ENCODE measurements at regions not wholly inside any gene's neighbourhood (a gene's known extent, or its start where the extent isn't known, plus 50 kb on each side); places are given as distances from the start of the nearest gene placed in this dataset.

- no peaks in the 10 kb centered on the region for H3K36me3 ChIP-seq (ENCODE audit: control insufficient read depth, insufficient read depth, low read length)
- DNase-seq (ENCODE audit: low read depth) = no peak
- peaks cover 2% of the 10 kb centered on the region for H3K27me3 ChIP-seq (ENCODE audit: control insufficient read depth, insufficient read depth, low read length)
- no peak overlapping the region for H3K4me3 ChIP-seq (ENCODE audit: low read depth, low read length)
- no peak for TF ChIP-seq CTCF (IDR thresholded peaks at IDR 0.05; ENCODE audit: insufficient read depth, low read length, poor library complexity, severe bottlenecking)
Measured at GRCh38 chr14:75340921-75341320, 62.3 kb downstream of the FOS start.

- TF ChIP-seq CTCF (IDR thresholded peaks at IDR 0.05; ENCODE audit: insufficient read depth, low read length, poor library complexity, severe bottlenecking) = no peak
- Histone ChIP-seq H3K27me3 (ENCODE audit: control insufficient read depth, insufficient read depth, low read length) (peaks cover 2% of the 10 kb centered on the region), H3K4me3 (ENCODE audit: low read depth, low read length) (no peak overlapping the region), H3K36me3 (ENCODE audit: control insufficient read depth, insufficient read depth, low read length) (no peaks in the 10 kb centered on the region)
- no peak for DNase-seq (ENCODE audit: low read depth)
Measured at GRCh38 chr14:75341620-75342019, 63.0 kb downstream of the FOS start.

- Histone ChIP-seq H3K27me3 (ENCODE audit: control insufficient read depth, insufficient read depth, low read length) (peaks cover 2% of the 10 kb centered on the region), H3K36me3 (ENCODE audit: control insufficient read depth, insufficient read depth, low read length) (no peaks in the 10 kb centered on the region), H3K4me3 (ENCODE audit: low read depth, low read length) (no peak overlapping the region)
- no peak for TF ChIP-seq CTCF (IDR thresholded peaks at IDR 0.05; ENCODE audit: insufficient read depth, low read length, poor library complexity, severe bottlenecking)
- DNase-seq (ENCODE audit: low read depth) = no peak
Measured at GRCh38 chr14:75342762-75343599, 64.4 kb downstream of the FOS start.

GRCh38 chr14:75343911-75344310, 65.3 kb downstream of the FOS start:
- H3K4me3 ChIP-seq (ENCODE audit: low read depth, low read length) = no peak overlapping the region
- DNase-seq (ENCODE audit: low read depth) = no peak
- TF ChIP-seq CTCF (IDR thresholded peaks at IDR 0.05; ENCODE audit: insufficient read depth, low read length, poor library complexity, severe bottlenecking) = no peak
- H3K27me3 ChIP-seq (ENCODE audit: control insufficient read depth, insufficient read depth, low read length) = peaks cover 2% of the 10 kb centered on the region
- no peaks in the 10 kb centered on the region for H3K36me3 ChIP-seq (ENCODE audit: control insufficient read depth, insufficient read depth, low read length)

- H3K36me3 ChIP-seq (ENCODE audit: control insufficient read depth, insufficient read depth, low read length) = no peaks in the 10 kb centered on the region
- H3K4me3 ChIP-seq (ENCODE audit: low read depth, low read length) = no peak overlapping the region
- no peak for DNase-seq (ENCODE audit: low read depth)
- peaks cover 2% of the 10 kb centered on the region for H3K27me3 ChIP-seq (ENCODE audit: control insufficient read depth, insufficient read depth, low read length)
- TF ChIP-seq CTCF (IDR thresholded peaks at IDR 0.05; ENCODE audit: insufficient read depth, low read length, poor library complexity, severe bottlenecking) = no peak
Measured at GRCh38 chr14:75344411-75344810, 65.8 kb downstream of the FOS start.
